Mesendoderm (in vitro differentiated cells): ENCODE measurements at regions not wholly inside any gene's neighbourhood (a gene's known extent, or its start where the extent isn't known, plus 50 kb on each side); places are given as distances from the start of the nearest gene placed in this dataset.

ENCODE experiments used
- DNase-seq: peaks from one replicate; pipeline ENCODE4 v3.0.0; 2013
- H2AK5ac ChIP-seq: 2 replicates; pipeline ENCODE4 v1.6.1; 2013; ENCODE audit warnings: low read length, inconsistent platforms
- H2BK120ac ChIP-seq: 2 replicates; pipeline ENCODE4 v1.6.1; 2013; ENCODE audit warnings: low read depth, mild to moderate bottlenecking, low read length, moderate library complexity, mixed read lengths
- H2BK15ac ChIP-seq: replicated peaks from 2 replicates; pipeline ENCODE4 v1.6.1; 2013; ENCODE audit warnings: low read depth, mild to moderate bottlenecking, moderate library complexity
- H2BK5ac ChIP-seq: 2 replicates; pipeline ENCODE4 v1.6.1; 2013; ENCODE audit warnings: low read length, inconsistent platforms
- H3K18ac ChIP-seq: 2 replicates; pipeline ENCODE4 v1.6.1; 2013; ENCODE audit warnings: mild to moderate bottlenecking, low read length, mixed read lengths
- H3K23ac ChIP-seq: one replicate; pipeline ENCODE4 v1.6.1; 2013; ENCODE audit warnings: low read length
- H3K27ac ChIP-seq: 2 replicates; pipeline ENCODE4 v1.5.1; 2013; ENCODE audit warnings: low read depth, mild to moderate bottlenecking, inconsistent platforms, low read length, moderate library complexity
- H3K27me3 ChIP-seq: 2 replicates; pipeline ENCODE4 v1.6.1; 2013; ENCODE audit warnings: low read length, control low read depth, mild to moderate bottlenecking, inconsistent platforms; ENCODE audit not compliant: insufficient read depth, poor library complexity
- H3K36me3 ChIP-seq: 2 replicates; pipeline ENCODE4 v1.6.1; 2013; ENCODE audit warnings: low read length, inconsistent platforms; ENCODE audit not compliant: control insufficient read depth, insufficient read depth
- H3K4ac ChIP-seq: one replicate; pipeline ENCODE4 v1.6.1; 2013; ENCODE audit warnings: low read depth, mild to moderate bottlenecking, low read length, moderate library complexity
- H3K4me1 ChIP-seq: 2 replicates; pipeline ENCODE4 v1.6.1; 2013; ENCODE audit warnings: low read depth, low read length, inconsistent platforms; ENCODE audit not compliant: control insufficient read depth
- H3K4me2 ChIP-seq: 2 replicates; pipeline ENCODE4 v1.6.1; 2013; ENCODE audit warnings: low read length
- H3K4me3 ChIP-seq: 2 replicates; pipeline ENCODE4 v1.5.1; 2013; ENCODE audit warnings: mild to moderate bottlenecking, low read length
- H3K56ac ChIP-seq: one replicate; pipeline ENCODE4 v1.6.1; 2013; ENCODE audit warnings: low read length
- H3K79me1 ChIP-seq: 2 replicates; pipeline ENCODE4 v1.6.1; 2013; ENCODE audit warnings: low read length, inconsistent platforms
- H3K79me2 ChIP-seq: 2 replicates; pipeline ENCODE4 v1.6.1; 2013; ENCODE audit warnings: mild to moderate bottlenecking, low read length; ENCODE audit not compliant: control insufficient read depth, insufficient read depth
- H3K9ac ChIP-seq: 2 replicates; pipeline ENCODE4 v1.6.1; 2013; ENCODE audit warnings: low read length, inconsistent platforms
- H4K5ac ChIP-seq: one replicate; pipeline ENCODE4 v1.6.1; 2013; ENCODE audit warnings: low read length
- H4K8ac ChIP-seq: one replicate; pipeline ENCODE4 v1.6.1; 2013; ENCODE audit warnings: low read depth, mild to moderate bottlenecking, control low read depth, low read length, moderate library complexity
- WGBS: extraction: QIAGEN DNeasy Blood & Tissue Kit; methylation state at CpG from one replicate; pipeline ENCODE4 v1.1.7; 2013; ENCODE audit warnings: low lambda C conversion rate, missing lambda C conversion rate; ENCODE audit not compliant: insufficient coverage; ENCODE audit errors: extremely low coverage; 5-methylcytosine and 5-hydroxymethylcytosine counted together

- no peak overlapping the region for H3K18ac ChIP-seq
- no peak overlapping the region for H3K4me3 ChIP-seq
- H3K56ac ChIP-seq, result no peak overlapping the region
- no peaks in the 10 kb centered on the region for H3K36me3 ChIP-seq
- H3K23ac ChIP-seq, result no peak overlapping the region
- no peaks in the 10 kb centered on the region for H3K79me1 ChIP-seq
- H4K8ac ChIP-seq, result no peak overlapping the region
- WGBS, result no CpG with 5 or more reads among the region's 28 CpGs
- no peak overlapping the region for H2BK5ac ChIP-seq
- no peaks in the 10 kb centered on the region for H3K79me2 ChIP-seq
- no peak overlapping the region for H4K5ac ChIP-seq
- H2AK5ac ChIP-seq, result no peak overlapping the region
- no peak overlapping the region for H2BK120ac ChIP-seq
- H3K27ac ChIP-seq, result no peak overlapping the region
- H3K4ac ChIP-seq, result no peak overlapping the region
- no peak overlapping the region for H3K9ac ChIP-seq
- no peak for DNase-seq
- H2BK15ac ChIP-seq, result no peak overlapping the region
- no peak overlapping the region for H3K4me2 ChIP-seq
- H3K27me3 ChIP-seq, result no peaks in the 10 kb centered on the region
- H3K4me1 ChIP-seq, result no peaks in the 10 kb centered on the region
Measured at GRCh38 chr5:179427032-179427675, 81.9 kb upstream of the ADAMTS2 start.

GRCh38 chr5:179422908-179423481, 77.7 kb upstream of the ADAMTS2 start:
- no peak overlapping the region for H3K4ac ChIP-seq
- H2AK5ac ChIP-seq, result no peak overlapping the region
- WGBS, result no CpG with 5 or more reads among the region's 11 CpGs
- no peak overlapping the region for H3K18ac ChIP-seq
- H3K36me3 ChIP-seq, result no peaks in the 10 kb centered on the region
- H3K9ac ChIP-seq, result no peak overlapping the region
- no peak overlapping the region for H2BK120ac ChIP-seq
- H4K5ac ChIP-seq, result no peak overlapping the region
- H3K23ac ChIP-seq, result no peak overlapping the region
- H3K4me1 ChIP-seq, result no peaks in the 10 kb centered on the region
- H2BK5ac ChIP-seq, result no peak overlapping the region
- H2BK15ac ChIP-seq, result no peak overlapping the region
- no peak overlapping the region for H4K8ac ChIP-seq
- H3K4me2 ChIP-seq, result no peak overlapping the region
- no peaks in the 10 kb centered on the region for H3K79me2 ChIP-seq
- H3K4me3 ChIP-seq, result no peak overlapping the region
- no peaks in the 10 kb centered on the region for H3K79me1 ChIP-seq
- H3K27ac ChIP-seq, result no peak overlapping the region
- H3K27me3 ChIP-seq, result no peaks in the 10 kb centered on the region
- DNase-seq, result no peak
- H3K56ac ChIP-seq, result no peak overlapping the region

DNA sequence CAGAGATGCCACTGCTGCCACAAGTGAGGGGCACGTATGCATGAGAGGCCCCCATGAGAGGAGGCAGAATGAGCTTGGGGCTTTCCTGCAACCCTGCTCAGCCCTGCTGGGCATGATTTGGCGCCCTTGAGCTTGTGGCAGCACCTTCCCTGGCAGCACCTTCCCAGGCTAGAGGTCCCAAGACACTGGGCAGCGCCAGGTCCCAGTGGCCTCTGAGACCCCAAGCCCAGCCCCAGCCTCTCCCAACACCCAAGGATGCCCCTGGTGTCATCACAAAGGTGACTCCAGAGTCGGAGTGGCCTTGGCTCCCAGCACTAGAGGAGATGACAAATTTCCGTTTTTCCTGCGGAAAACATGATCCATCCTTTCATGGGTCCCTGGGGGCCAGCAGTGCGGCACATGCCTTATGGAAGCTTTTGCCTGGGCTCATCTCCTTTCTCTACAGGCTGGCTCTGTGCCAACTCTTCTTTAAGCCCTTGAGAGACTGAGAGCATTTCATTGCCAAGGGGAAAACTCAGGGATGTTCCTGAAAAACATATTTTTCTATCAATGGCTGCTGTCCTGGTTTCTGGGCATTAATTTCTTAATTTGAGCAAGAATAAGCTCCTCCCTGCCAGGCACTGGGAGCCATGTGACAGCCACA, 77.1 kb upstream of the ADAMTS2 start:
- no peaks in the 10 kb centered on the region for H3K79me1 ChIP-seq
- WGBS, result no CpG with 5 or more reads among the region's 7 CpGs
- no peak overlapping the region for H3K4me3 ChIP-seq
- H3K27me3 ChIP-seq, result no peaks in the 10 kb centered on the region
- no peak overlapping the region for H2AK5ac ChIP-seq
- H3K36me3 ChIP-seq, result no peaks in the 10 kb centered on the region
- no peak for DNase-seq
- H3K9ac ChIP-seq, result no peak overlapping the region
- H3K79me2 ChIP-seq, result no peaks in the 10 kb centered on the region
- H4K5ac ChIP-seq, result no peak overlapping the region
- H3K4ac ChIP-seq, result no peak overlapping the region
- no peak overlapping the region for H3K18ac ChIP-seq
- no peak overlapping the region for H3K23ac ChIP-seq
- no peak overlapping the region for H3K27ac ChIP-seq
- no peak overlapping the region for H4K8ac ChIP-seq
- H2BK5ac ChIP-seq, result no peak overlapping the region
- no peak overlapping the region for H2BK15ac ChIP-seq
- H3K4me1 ChIP-seq, result no peaks in the 10 kb centered on the region
- H3K4me2 ChIP-seq, result no peak overlapping the region
- H2BK120ac ChIP-seq, result no peak overlapping the region
- H3K56ac ChIP-seq, result no peak overlapping the region

GRCh38 chr5:179421144-179421901, 76.1 kb upstream of the ADAMTS2 start:
- H3K27ac ChIP-seq, result no peak overlapping the region
- H3K27me3 ChIP-seq, result no peaks in the 10 kb centered on the region
- H3K23ac ChIP-seq, result no peak overlapping the region
- H2BK5ac ChIP-seq, result no peak overlapping the region
- H2BK15ac ChIP-seq, result no peak overlapping the region
- no peak overlapping the region for H3K4me3 ChIP-seq
- H2AK5ac ChIP-seq, result no peak overlapping the region
- no peak overlapping the region for H2BK120ac ChIP-seq
- H3K36me3 ChIP-seq, result no peaks in the 10 kb centered on the region
- H3K4me2 ChIP-seq, result no peak overlapping the region
- no peaks in the 10 kb centered on the region for H3K4me1 ChIP-seq
- no CpG with 5 or more reads among the region's 15 CpGs for WGBS
- H3K4ac ChIP-seq, result no peak overlapping the region
- no peak for DNase-seq
- H3K56ac ChIP-seq, result no peak overlapping the region
- H3K18ac ChIP-seq, result no peak overlapping the region
- H3K79me2 ChIP-seq, result no peaks in the 10 kb centered on the region
- H4K5ac ChIP-seq, result no peak overlapping the region
- no peak overlapping the region for H4K8ac ChIP-seq
- no peaks in the 10 kb centered on the region for H3K79me1 ChIP-seq
- H3K9ac ChIP-seq, result no peak overlapping the region

- Histone ChIP-seq H2BK5ac (no peak overlapping the region), H3K18ac (no peak overlapping the region), H3K79me2 (no peaks in the 10 kb centered on the region), H3K4ac (no peak overlapping the region), H3K9ac (no peak overlapping the region), H3K4me2 (no peak overlapping the region), H3K4me1 (no peaks in the 10 kb centered on the region), H3K4me3 (no peak overlapping the region), H2BK15ac (no peak overlapping the region), H3K23ac (no peak overlapping the region), H3K27ac (no peak overlapping the region), H4K8ac (no peak overlapping the region), H3K27me3 (no peaks in the 10 kb centered on the region), H2AK5ac (no peak overlapping the region), H4K5ac (no peak overlapping the region), H3K36me3 (no peaks in the 10 kb centered on the region), H2BK120ac (no peak overlapping the region), H3K79me1 (no peaks in the 10 kb centered on the region), H3K56ac (no peak overlapping the region)
- no peak for DNase-seq
- no CpG with 5 or more reads among the region's 8 CpGs for WGBS
Measured at GRCh38 chr5:179420476-179420875, 75.2 kb upstream of the ADAMTS2 start.
